PFSK-1 (cell line): ENCODE measurements at regions not wholly inside any gene's neighbourhood (a gene's known extent, or its start where the extent isn't known, plus 50 kb on each side); places are given as distances from the start of the nearest gene placed in this dataset.

Experiments
- POLR2AphosphoS5 ChIP-seq: IDR thresholded peaks from 2 replicates; pipeline ENCODE4 v1.6.1; 2012; ENCODE audit warnings: low read depth, mild to moderate bottlenecking, control low read depth, low read length, moderate library complexity
- REST ChIP-seq, 2 experiments: IDR thresholded peaks; 2 replicates each; pipeline versions ENCODE4 v1.6.1 to v1.8.0; 2011 to 2012; ENCODE audit warnings: low read depth in 2 of 2, low read length in 2 of 2, control low read depth in 1 of 2, inconsistent platforms in 1 of 2, mild to moderate bottlenecking in 1 of 2, moderate library complexity in 1 of 2; ENCODE audit not compliant: insufficient read depth in 1 of 2
- SIN3A ChIP-seq: IDR thresholded peaks from 2 replicates; pipeline ENCODE4 v1.6.1; 2012; ENCODE audit warnings: mild to moderate bottlenecking, low read length, moderate library complexity, borderline replicate concordance; ENCODE audit not compliant: insufficient read depth

- TF ChIP-seq POLR2AphosphoS5 (no peak), REST (IDR thresholded peaks at IDR 0.05; ENCODE audit: insufficient read depth in 1 of 2, low read depth in 2 of 2, low read length in 2 of 2) (no peak), SIN3A (no peak)
Measured at GRCh38 chr10:106000721-106001120, 1163.8 kb downstream of the SORCS1 start.
